SH-SY5Y (cell line): ENCODE measurements at regions not wholly inside any gene's neighbourhood (a gene's known extent, or its start where the extent isn't known, plus 50 kb on each side); places are given as distances from the start of the nearest gene placed in this dataset.

Source experiments
- GATA2 ChIP-seq: IDR thresholded peaks from 2 replicates; pipeline ENCODE4 v1.6.1; 2011; ENCODE audit warnings: mild to moderate bottlenecking, low read depth, low read length
- GATA3 ChIP-seq: IDR thresholded peaks from 2 replicates; pipeline ENCODE4 v1.6.1; 2011; ENCODE audit warnings: low read depth, mild to moderate bottlenecking, low read length, moderate library complexity

- TF ChIP-seq GATA2 (no peak), GATA3 (no peak)
Observed at GRCh38 chr5:135694906-135695305, 116.1 kb upstream of the CXCL14 start.
